Stimulated activated memory B cell treated with anti-CD40 and anti-IgM and Interleukin-4, amounts not matched to agents 10 μg/mL and 1 μg/mL and 100 μg/mL, for 72 hours (primary cell): ENCODE measurements at regions not wholly inside any gene's neighbourhood (a gene's known extent, or its start where the extent isn't known, plus 50 kb on each side); places are given as distances from the start of the nearest gene placed in this dataset.

Source experiments
- ATAC-seq: fragments of 150-1000 bp; cut with Tn5 transposase; 2 replicates; pipeline ENCODE4 v1.10.0; 2021
- H3K27ac Mint-ChIP-seq: one replicate; pipeline ENCODE4 v1.8.0; 2022; ENCODE audit warnings: mild to moderate bottlenecking, mixed read lengths
- H3K27me3 Mint-ChIP-seq: one replicate; pipeline ENCODE4 v1.8.0; 2022; ENCODE audit warnings: mixed read lengths
- H3K36me3 Mint-ChIP-seq: one replicate; pipeline ENCODE4 v1.8.0; 2022; ENCODE audit warnings: mixed read lengths
- H3K4me1 Mint-ChIP-seq: one replicate; pipeline ENCODE4 v1.8.0; 2022; ENCODE audit warnings: mixed read lengths
- H3K4me3 Mint-ChIP-seq: one replicate; pipeline ENCODE4 v1.8.0; 2022; ENCODE audit warnings: mild to moderate bottlenecking, moderate library complexity, mixed read lengths
- H3K9me3 Mint-ChIP-seq: one replicate; pipeline ENCODE4 v1.8.0; 2022; ENCODE audit warnings: mixed read lengths

DNA sequence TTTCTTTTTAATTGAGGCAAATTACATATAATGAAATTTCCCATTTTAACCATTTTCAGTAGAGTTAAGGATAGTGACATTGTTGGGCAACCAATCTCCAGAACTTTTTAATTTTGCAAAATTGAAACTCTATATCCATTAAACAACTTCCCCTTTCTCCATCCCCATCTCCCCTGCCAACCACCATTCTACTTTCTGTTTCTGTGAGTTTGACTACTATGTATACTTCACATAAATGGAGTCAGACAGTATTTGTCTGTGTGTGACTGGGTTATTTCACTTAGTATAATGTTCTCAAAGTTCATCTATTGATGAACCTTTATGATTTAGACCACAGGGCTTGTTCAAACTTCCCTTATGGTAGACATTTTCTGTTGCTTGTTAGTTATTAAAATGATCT, 364.5 kb upstream of the MAD2L1 start:
- no peak overlapping the region for H3K27ac Mint-ChIP-seq

DNA sequence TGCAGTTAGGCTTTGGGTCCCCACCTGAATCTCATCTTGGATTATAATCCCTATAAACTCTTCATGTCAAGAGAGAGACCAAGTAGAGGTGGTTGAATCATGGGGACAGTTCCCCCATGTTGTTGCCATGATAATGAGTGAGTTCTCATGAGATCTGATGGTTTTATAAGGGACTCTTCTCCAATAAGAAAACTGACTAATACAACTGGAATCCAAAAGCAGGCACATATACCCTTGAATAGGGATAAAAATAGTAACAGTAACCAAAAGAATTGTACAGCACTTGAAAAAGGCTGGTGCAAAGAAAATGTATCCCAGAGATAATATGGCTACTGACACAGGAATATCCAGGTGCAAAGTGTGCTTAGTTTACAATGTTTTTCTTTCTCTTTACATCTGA, 351.5 kb upstream of the MAD2L1 start:
- no peaks in the 10 kb centered on the region for H3K36me3 Mint-ChIP-seq
- H3K4me1 Mint-ChIP-seq: no peaks in the 10 kb centered on the region
- no peak overlapping the region for H3K4me3 Mint-ChIP-seq
- ATAC-seq: no peak
- H3K27me3 Mint-ChIP-seq: no peaks in the 10 kb centered on the region
- H3K9me3 Mint-ChIP-seq: peaks cover 12% of the 10 kb centered on the region
- no peak overlapping the region for H3K27ac Mint-ChIP-seq

More for the DNA sequence above, 364.5 kb upstream of the MAD2L1 start:
- H3K9me3 Mint-ChIP-seq: no peaks in the 10 kb centered on the region
- no peak for ATAC-seq
- H3K4me3 Mint-ChIP-seq: no peak overlapping the region
- no peaks in the 10 kb centered on the region for H3K36me3 Mint-ChIP-seq
- no peaks in the 10 kb centered on the region for H3K27me3 Mint-ChIP-seq
- H3K4me1 Mint-ChIP-seq: no peaks in the 10 kb centered on the region

DNA sequence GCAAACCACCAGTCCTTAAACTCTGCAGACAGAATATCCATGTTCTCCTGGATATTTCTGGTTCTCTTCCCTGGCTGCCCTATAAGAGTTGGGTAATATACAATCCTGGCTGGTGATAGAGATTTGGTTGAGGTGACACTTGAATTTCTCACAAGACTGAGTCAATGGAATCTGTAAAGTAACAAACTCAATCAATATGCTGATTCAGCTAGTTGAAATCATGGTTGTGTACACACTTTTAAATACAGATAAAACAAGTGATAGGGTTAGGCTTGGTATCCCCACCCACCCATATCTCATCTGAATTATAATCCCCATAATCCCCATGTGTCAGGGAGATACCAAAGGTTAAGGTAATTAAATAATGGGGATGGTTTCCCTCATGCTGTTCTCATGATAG, 349.2 kb upstream of the MAD2L1 start:
- peaks cover 15% of the 10 kb centered on the region for H3K9me3 Mint-ChIP-seq
- H3K36me3 Mint-ChIP-seq: no peaks in the 10 kb centered on the region
- no peaks in the 10 kb centered on the region for H3K4me1 Mint-ChIP-seq
- no peaks in the 10 kb centered on the region for H3K27me3 Mint-ChIP-seq
- no peak overlapping the region for H3K27ac Mint-ChIP-seq
- no peak for ATAC-seq
- H3K4me3 Mint-ChIP-seq: no peak overlapping the region

DNA sequence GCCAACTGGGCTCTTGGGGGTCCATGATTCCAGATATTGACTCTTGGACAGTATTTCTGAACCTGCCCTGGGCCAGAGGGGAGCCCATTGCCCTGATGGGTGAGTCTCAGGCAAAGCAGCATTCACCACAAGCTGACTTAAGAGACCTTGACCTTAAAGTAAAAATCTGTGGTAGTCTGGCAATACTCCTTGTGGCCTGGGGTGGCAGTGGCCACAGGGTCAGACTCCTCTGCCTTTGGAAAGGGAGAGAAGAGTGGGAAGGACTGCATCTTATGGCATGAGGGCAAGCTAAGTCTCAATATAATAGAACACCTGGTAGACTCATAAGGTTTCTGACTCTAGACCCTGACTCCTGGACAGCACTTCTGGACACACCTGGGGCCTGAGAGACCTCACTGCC, 340.3 kb upstream of the MAD2L1 start:
- no peak for ATAC-seq
- Mint-ChIP-seq H3K4me3 (no peak overlapping the region), H3K4me1 (no peaks in the 10 kb centered on the region), H3K9me3 (peaks cover 11% of the 10 kb centered on the region), H3K27ac (no peak overlapping the region), H3K36me3 (no peaks in the 10 kb centered on the region), H3K27me3 (no peaks in the 10 kb centered on the region)

DNA sequence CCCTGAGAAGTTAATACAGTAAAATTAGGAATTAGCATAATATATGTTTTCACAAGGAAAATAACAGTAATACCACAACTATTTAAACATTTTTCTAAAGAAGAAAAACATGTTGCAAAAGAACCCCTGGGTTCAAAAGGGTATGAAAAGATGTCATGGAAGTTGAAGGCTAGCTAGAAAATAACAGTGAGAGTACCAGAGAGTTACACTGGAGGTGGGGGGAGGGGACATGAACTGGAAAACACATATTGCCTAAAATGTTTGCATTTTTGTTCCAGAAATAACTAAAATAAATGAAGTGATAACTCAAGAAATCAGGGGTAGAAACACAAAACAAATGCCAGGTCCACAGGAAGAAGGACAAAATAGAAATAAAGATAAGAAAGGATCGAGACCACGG, 336.6 kb upstream of the MAD2L1 start:
- H3K9me3 Mint-ChIP-seq: peaks cover 3% of the 10 kb centered on the region
- ATAC-seq: no peak
- H3K4me3 Mint-ChIP-seq: no peak overlapping the region

DNA sequence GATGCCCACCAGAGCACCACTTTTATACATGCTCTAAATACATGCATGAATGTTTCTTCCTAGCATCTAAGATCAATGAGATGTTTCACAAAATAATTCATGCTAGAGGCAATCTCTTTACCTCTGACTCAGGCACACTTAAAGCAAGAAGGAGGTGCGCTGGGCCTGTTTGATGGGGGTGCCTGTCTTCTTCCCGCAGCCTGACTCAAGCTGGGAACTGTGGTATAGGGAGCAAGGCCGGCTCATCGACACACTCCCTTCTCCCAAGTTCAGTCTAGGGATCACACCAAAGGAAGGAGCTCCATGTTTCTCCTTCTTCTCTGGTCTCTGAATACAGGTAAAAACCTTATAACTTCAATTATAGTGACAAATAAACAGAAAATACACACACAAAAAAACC, 333.8 kb upstream of the MAD2L1 start:
- no peaks in the 10 kb centered on the region for H3K36me3 Mint-ChIP-seq
- H3K4me1 Mint-ChIP-seq: no peaks in the 10 kb centered on the region
- H3K9me3 Mint-ChIP-seq: no peaks in the 10 kb centered on the region
- H3K4me3 Mint-ChIP-seq: no peak overlapping the region
- H3K27ac Mint-ChIP-seq: no peak overlapping the region
- H3K27me3 Mint-ChIP-seq: no peaks in the 10 kb centered on the region
- ATAC-seq: no peak

More for the DNA sequence above, 336.6 kb upstream of the MAD2L1 start:
- no peaks in the 10 kb centered on the region for H3K4me1 Mint-ChIP-seq
- H3K36me3 Mint-ChIP-seq: no peaks in the 10 kb centered on the region
- no peaks in the 10 kb centered on the region for H3K27me3 Mint-ChIP-seq
- H3K27ac Mint-ChIP-seq: no peak overlapping the region

DNA sequence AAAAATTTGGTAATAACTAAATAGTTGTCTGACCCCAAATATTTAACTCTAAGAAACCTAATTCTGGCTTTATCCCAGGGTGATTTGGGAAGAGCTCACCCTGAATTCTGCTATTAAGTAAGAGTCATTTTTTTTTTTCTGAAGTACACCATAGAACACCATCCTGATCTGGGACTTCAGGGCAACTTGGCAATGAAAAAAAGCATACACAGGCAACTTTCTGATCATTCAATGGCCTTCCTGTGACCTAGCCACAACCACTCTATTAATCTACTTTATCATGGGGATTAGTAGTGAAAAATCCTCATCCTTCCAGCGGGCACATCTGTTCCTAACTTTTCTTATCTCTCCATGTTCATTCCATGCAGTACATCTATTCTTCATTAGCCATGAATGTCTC, 333.2 kb upstream of the MAD2L1 start:
- H3K4me1 Mint-ChIP-seq: no peaks in the 10 kb centered on the region
- H3K27me3 Mint-ChIP-seq: no peaks in the 10 kb centered on the region
- H3K36me3 Mint-ChIP-seq: no peaks in the 10 kb centered on the region
- no peak overlapping the region for H3K27ac Mint-ChIP-seq
- H3K9me3 Mint-ChIP-seq: no peaks in the 10 kb centered on the region
- ATAC-seq: no peak
- no peak overlapping the region for H3K4me3 Mint-ChIP-seq

DNA sequence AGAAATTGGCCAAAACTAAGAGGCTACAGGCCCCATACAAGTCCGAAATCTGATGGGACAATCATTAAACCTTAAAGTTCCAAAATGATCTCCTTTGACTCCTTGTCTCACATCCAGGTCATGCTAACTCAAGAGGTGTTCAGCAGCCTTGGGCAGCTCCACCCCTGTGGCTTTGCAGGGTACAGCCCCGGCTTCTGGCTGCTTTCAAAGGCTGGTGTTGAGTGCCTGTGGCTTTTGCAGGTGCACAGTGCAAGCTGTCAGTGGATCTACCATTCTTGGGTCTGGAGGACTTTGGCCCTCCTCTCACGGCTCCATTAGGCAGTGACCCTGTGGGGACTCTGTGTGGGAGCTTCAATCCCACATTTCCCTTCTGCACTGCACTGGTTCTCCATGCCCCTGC, 329.1 kb upstream of the MAD2L1 start:
- no peak overlapping the region for H3K4me3 Mint-ChIP-seq
- no peaks in the 10 kb centered on the region for H3K9me3 Mint-ChIP-seq
- H3K27me3 Mint-ChIP-seq: no peaks in the 10 kb centered on the region
- H3K27ac Mint-ChIP-seq: no peak overlapping the region
- H3K4me1 Mint-ChIP-seq: no peaks in the 10 kb centered on the region
- no peaks in the 10 kb centered on the region for H3K36me3 Mint-ChIP-seq
- ATAC-seq: peak; percentile 22

DNA sequence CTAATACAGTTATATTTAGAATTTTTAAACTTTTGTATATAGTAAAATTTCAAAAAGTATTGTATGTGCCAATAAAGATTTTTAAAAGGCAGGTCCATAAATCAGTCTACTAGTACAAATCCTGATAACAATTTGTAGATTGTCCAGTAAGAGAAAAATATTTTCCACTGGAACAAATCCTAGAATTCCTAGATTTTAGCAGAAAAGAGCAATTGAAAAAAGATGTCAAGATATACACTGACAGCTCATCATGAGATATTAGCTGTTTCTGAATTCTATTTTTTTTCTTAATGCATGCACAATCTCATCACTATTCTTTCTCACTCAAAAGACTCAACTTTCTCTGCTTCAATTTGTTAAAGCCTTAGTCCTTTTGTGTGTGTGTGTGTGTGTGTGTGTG, 289.2 kb upstream of the MAD2L1 start:
- no peak for ATAC-seq
- Mint-ChIP-seq H3K27me3 (no peaks in the 10 kb centered on the region), H3K36me3 (no peaks in the 10 kb centered on the region), H3K27ac (no peak overlapping the region), H3K4me3 (no peak overlapping the region), H3K9me3 (no peaks in the 10 kb centered on the region), H3K4me1 (no peaks in the 10 kb centered on the region)

DNA sequence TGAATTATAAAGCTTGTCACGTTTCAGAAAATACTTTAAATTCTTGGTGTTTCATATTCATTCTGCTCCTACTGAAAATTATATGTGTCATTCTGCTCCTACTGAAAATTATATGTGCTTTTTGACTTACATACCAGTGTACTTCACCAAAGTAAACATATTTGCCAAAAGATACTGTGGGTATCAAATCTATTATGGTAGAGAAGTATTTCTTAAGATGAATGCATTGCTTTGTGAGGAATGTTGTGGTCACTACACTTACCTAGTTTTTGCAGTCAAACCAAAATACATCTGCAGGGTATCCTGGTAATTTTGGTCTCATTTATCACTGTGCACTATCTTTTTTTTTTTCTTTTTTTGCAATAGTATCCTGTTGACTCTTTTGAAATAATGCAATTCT, 287.7 kb upstream of the MAD2L1 start:
- Mint-ChIP-seq H3K36me3 (no peaks in the 10 kb centered on the region), H3K4me3 (no peak overlapping the region), H3K4me1 (no peaks in the 10 kb centered on the region), H3K9me3 (no peaks in the 10 kb centered on the region), H3K27ac (no peak overlapping the region), H3K27me3 (no peaks in the 10 kb centered on the region)
- ATAC-seq: no peak

DNA sequence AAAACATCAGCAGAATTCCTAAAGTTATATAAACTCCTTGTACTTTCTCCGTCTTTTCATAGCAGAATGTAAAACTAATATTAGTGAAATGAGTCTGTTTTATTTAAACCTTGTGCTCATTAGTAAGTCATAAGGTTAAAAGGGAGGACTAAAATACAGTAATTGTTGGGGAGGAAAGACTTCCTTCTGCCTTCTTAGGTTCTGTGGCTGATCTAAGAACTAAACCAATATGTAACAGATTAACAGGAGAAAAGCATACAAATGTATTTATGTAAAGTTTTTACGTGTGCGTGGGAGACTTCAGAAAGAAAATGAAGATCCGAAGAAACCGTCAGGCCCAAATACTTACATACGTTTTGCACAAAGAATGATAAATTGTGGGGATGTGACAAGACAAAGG, 286.6 kb upstream of the MAD2L1 start:
- ATAC-seq: no peak
- H3K27me3 Mint-ChIP-seq: no peaks in the 10 kb centered on the region
- H3K9me3 Mint-ChIP-seq: no peaks in the 10 kb centered on the region
- H3K4me1 Mint-ChIP-seq: no peaks in the 10 kb centered on the region
- no peaks in the 10 kb centered on the region for H3K36me3 Mint-ChIP-seq
- no peak overlapping the region for H3K27ac Mint-ChIP-seq
- H3K4me3 Mint-ChIP-seq: no peak overlapping the region

DNA sequence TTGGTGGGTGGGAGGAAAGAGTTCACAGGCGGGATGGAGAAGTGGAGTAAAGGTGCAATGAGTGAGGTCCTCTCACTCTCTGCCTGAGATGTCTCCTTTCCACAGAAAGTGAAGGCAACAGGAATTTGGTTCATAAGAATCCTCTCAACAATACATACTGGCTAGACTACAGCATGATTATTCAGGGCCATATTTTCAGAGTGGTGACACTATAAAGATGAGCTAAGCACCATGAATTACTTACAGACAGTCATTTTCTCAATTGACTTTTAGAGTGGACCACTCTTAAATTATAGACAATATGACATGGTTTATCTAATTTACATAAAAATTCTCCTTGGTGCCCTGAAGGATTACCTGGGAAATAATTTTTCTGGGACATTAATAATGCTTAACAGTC, 286.1 kb upstream of the MAD2L1 start:
- no peak overlapping the region for H3K4me3 Mint-ChIP-seq
- no peaks in the 10 kb centered on the region for H3K27me3 Mint-ChIP-seq
- ATAC-seq: no peak
- H3K27ac Mint-ChIP-seq: no peak overlapping the region
- H3K36me3 Mint-ChIP-seq: no peaks in the 10 kb centered on the region
- no peaks in the 10 kb centered on the region for H3K4me1 Mint-ChIP-seq
- H3K9me3 Mint-ChIP-seq: no peaks in the 10 kb centered on the region

DNA sequence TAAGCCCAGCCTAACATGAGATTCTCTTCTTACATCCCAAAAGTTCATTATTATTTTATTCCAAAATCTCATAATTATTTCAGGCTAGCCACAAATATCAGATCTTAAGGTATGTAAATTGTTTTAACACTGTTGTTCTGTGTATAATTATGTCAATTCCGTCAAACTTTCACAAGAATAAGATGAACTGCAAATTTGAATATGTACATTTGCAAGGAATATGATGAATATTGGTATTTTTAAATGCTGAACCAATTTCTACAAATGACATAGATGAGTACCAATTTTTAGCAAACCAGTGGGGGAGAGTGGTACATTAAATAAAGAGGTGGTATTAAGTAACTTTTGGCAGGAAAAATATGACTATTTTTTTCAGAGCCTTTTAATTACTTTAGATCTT, 282.3 kb upstream of the MAD2L1 start:
- Mint-ChIP-seq H3K27ac (no peak overlapping the region), H3K36me3 (no peaks in the 10 kb centered on the region), H3K4me1 (no peaks in the 10 kb centered on the region), H3K27me3 (no peaks in the 10 kb centered on the region), H3K9me3 (no peaks in the 10 kb centered on the region), H3K4me3 (no peak overlapping the region)
- ATAC-seq: no peak

DNA sequence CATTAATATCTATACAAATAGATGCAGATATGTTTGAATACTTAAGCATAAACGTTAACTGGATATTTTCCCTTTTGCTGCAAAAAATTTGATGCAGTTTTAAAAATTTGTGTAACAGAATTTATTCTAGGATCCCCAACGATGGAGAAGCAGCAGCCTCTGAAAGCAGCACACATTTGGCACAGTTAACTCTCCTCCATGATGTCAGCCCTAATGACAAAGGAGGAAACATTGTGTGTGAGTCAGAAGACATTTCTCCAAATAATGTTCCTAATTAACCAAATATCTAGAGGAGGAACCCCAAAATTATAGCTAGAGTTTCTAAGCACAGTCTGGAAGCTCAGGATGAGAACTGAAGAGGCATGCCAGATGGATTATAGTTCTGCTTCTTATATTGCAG, 281.9 kb upstream of the MAD2L1 start:
- Mint-ChIP-seq H3K4me1 (no peaks in the 10 kb centered on the region), H3K27me3 (no peaks in the 10 kb centered on the region), H3K4me3 (no peak overlapping the region), H3K36me3 (no peaks in the 10 kb centered on the region), H3K27ac (no peak overlapping the region), H3K9me3 (no peaks in the 10 kb centered on the region)
- ATAC-seq: no peak

DNA sequence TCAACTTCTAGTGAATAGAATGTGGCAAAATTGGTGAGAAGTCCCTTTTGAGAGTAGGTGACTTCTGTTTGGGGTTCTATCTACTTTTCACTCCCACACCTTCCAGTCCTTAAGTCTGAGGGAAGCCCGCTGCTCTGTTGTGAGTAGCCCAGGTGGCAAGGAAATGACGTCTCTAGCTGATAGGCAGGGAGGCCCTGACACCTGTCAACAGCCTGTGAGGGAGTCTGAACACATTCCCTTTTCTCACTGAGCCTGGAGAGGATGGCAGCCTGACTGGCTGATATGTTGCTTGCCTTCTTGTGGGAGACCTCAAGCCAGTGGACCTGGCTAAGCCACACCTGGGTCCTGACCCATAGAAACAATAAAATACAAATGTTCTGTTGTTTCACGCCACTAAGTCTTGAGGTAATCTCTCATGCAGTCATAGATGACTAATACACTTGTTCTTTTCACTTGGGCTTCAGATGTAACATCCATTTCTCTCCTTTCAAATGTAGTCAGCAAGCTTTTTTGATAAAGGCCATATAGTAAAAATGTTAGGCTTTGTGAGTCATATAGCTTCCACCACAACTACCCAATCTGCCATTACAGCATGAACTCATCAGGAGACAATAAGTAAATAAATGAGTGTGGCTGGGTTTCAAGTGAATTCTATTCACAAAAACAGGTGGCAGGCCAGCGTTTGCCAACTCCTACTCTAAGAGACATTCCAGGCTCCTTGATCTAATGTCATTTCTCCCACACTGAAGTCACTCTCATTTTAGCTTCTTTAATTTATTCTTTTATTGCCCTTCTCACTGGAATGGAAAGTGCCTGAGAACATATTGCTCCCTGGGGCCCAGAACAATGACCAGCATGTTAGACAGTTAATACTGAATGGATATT, 265.1 kb upstream of the MAD2L1 start:
- Mint-ChIP-seq H3K9me3 (peaks cover 3% of the 10 kb centered on the region), H3K27me3 (no peaks in the 10 kb centered on the region), H3K4me3 (no peak overlapping the region), H3K36me3 (no peaks in the 10 kb centered on the region), H3K27ac (no peak overlapping the region), H3K4me1 (no peaks in the 10 kb centered on the region)
- ATAC-seq: no peak

DNA sequence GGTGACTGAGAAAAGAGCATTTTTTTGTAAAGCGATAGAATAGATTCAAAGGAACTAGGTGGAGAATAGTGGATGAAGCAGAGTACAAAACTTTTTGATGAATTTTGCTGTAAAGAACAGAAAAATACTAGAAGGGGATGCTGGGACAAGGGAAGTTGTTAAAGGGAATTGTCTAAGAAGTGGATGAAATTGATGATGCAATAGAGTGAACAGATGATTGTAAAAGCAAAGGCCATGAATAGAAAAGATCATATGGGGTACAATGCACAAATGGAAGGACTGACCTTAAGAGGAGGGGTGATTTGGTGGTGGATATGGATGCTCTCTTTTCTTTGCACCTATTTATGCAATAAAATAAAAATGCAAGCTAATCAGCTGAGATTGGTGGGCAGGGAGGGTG, 262.7 kb upstream of the MAD2L1 start:
- H3K27me3 Mint-ChIP-seq: no peaks in the 10 kb centered on the region
- ATAC-seq: no peak
- H3K36me3 Mint-ChIP-seq: no peaks in the 10 kb centered on the region

More for the DNA sequence above, 262.7 kb upstream of the MAD2L1 start:
- Mint-ChIP-seq H3K9me3 (peaks cover 3% of the 10 kb centered on the region), H3K4me3 (no peak overlapping the region), H3K4me1 (no peaks in the 10 kb centered on the region), H3K27ac (no peak overlapping the region)
